ENCODE measurements at regions not wholly inside any gene's neighbourhood (a gene's known extent, or its start where the extent isn't known, plus 50 kb on each side); places are given as distances from the start of the nearest gene placed in this dataset.
"Not testable (repeated sequence)": the region's sequence is repeated elsewhere in the genome, so short reads cannot be mapped to it uniquely, and the experiment has no call there.

- DNase-seq (no peak), ATAC-seq (no peak)
- Histone ChIP-seq H3K9me3 (ENCODE audit: control insufficient read depth in 2 of 3, low read length in 3 of 3) (no peaks in the 10 kb centered on the region), H3K4me1 (ENCODE audit: control insufficient read depth in 2 of 2, insufficient read depth in 2 of 2, low read length in 2 of 2) (no peaks in the 10 kb centered on the region), H3K4me3 (ENCODE audit: low read length) (no peak overlapping the region), H3K27ac (ENCODE audit: low read depth, low read length) (no peak overlapping the region), H3K27me3 (ENCODE audit: control insufficient read depth in 2 of 2, insufficient read depth in 2 of 2, low read length in 2 of 2) (no peaks in the 10 kb centered on the region), H3K36me3 (ENCODE audit: control insufficient read depth in 2 of 3, insufficient read depth in 3 of 3, low read length in 3 of 3) (no peaks in the 10 kb centered on the region)
- Mint-ChIP-seq H3K27ac (no peak overlapping the region), H3K4me1 (peaks cover 0 to 26% (median 14%) of the 10 kb centered on the region in 7 donors), H3K36me3 (peaks cover 0 to 4% (median 0%) of the 10 kb centered on the region in 5 donors), H3K4me3 (no peak overlapping the region), H3K27me3 (peaks cover 0 to 28% (median 7%) of the 10 kb centered on the region in 5 donors), H3K9me3 (peaks cover 0 to 9% (median 4%) of the 10 kb centered on the region in 11 donors)
- ChIA-PET CTCF (no interaction called here), POLR2A (no interaction called here)
- intact Hi-C loops (cut with micrococcal nuclease) = loop anchor here (1.0 to 10.0 kb wide), 7 partner anchors 28 to 563 kb away; no protein-coding TSS in a partner anchor
Measured at GRCh38 chr1:38587766-38588165, 271.8 kb downstream of the RRAGC start.

GRCh38 chr1:38586993-38587646, 272.5 kb downstream of the RRAGC start:
- Histone ChIP-seq H3K9me3 (ENCODE audit: control insufficient read depth in 2 of 3, low read length in 3 of 3) (no peaks in the 10 kb centered on the region), H3K36me3 (ENCODE audit: control insufficient read depth in 2 of 3, insufficient read depth in 3 of 3, low read length in 3 of 3) (no peaks in the 10 kb centered on the region), H3K4me1 (ENCODE audit: control insufficient read depth in 2 of 2, insufficient read depth in 2 of 2, low read length in 2 of 2) (no peaks in the 10 kb centered on the region), H3K27ac (ENCODE audit: low read depth, low read length) (no peak overlapping the region), H3K27me3 (ENCODE audit: control insufficient read depth in 2 of 2, insufficient read depth in 2 of 2, low read length in 2 of 2) (no peaks in the 10 kb centered on the region), H3K4me3 (ENCODE audit: low read length) (no peak overlapping the region)
- peaks cover 0 to 4% (median 0%) of the 10 kb centered on the region in 11 donors for H3K9me3 Mint-ChIP-seq
- H3K27me3 Mint-ChIP-seq = peaks cover 0 to 28% (median 10%) of the 10 kb centered on the region in 5 donors
- ChIA-PET POLR2A (no interaction called here), CTCF (interaction anchor here (0.8 kb wide), 1 partner anchor 266 kb away, joined by 4 read pairs; no protein-coding TSS in a partner anchor)
- peak overlapping the region in 1 of 10 donors; percentile 17 for H3K4me3 Mint-ChIP-seq
- DNase-seq (peak in 8 of 9 donors; percentile 10 to 60 (median 43)), ATAC-seq (peak; percentile 71)
- intact Hi-C loops (cut with micrococcal nuclease) = loop anchor here (1.0 to 10.0 kb wide), 7 partner anchors 28 to 562 kb away; no protein-coding TSS in a partner anchor
- peaks cover 0 to 26% (median 14%) of the 10 kb centered on the region in 7 donors for H3K4me1 Mint-ChIP-seq
- no peaks in the 10 kb centered on the region for H3K36me3 Mint-ChIP-seq
- peak overlapping the region in 2 of 9 donors; percentile 19 to 49 for H3K27ac Mint-ChIP-seq

- peaks cover 8 to 39% (median 16%) of the 10 kb centered on the region in 5 donors for H3K27me3 Mint-ChIP-seq
- no peak overlapping the region for H3K4me3 Mint-ChIP-seq
- H3K4me1 Mint-ChIP-seq = peaks cover 0 to 26% (median 14%) of the 10 kb centered on the region in 7 donors
- no peak overlapping the region for H3K27ac ChIP-seq (ENCODE audit: low read depth, low read length)
- POLR2A ChIA-PET = no interaction called here
- no peaks in the 10 kb centered on the region for H3K36me3 Mint-ChIP-seq
- intact Hi-C loops (cut with micrococcal nuclease) = loop anchor here (2.0 to 10.0 kb wide), 5 partner anchors 49 to 561 kb away; no protein-coding TSS in a partner anchor
- no peak overlapping the region for H3K27ac Mint-ChIP-seq
- H3K4me1 ChIP-seq (ENCODE audit: control insufficient read depth in 2 of 2, insufficient read depth in 2 of 2, low read length in 2 of 2) = no peaks in the 10 kb centered on the region
- H3K9me3 ChIP-seq (ENCODE audit: control insufficient read depth in 2 of 3, low read length in 3 of 3) = no peaks in the 10 kb centered on the region
- no peak overlapping the region for H3K4me3 ChIP-seq (ENCODE audit: low read length)
- H3K36me3 ChIP-seq (ENCODE audit: control insufficient read depth in 2 of 3, insufficient read depth in 3 of 3, low read length in 3 of 3) = no peaks in the 10 kb centered on the region
- H3K9me3 Mint-ChIP-seq = peaks cover 0 to 4% (median 0%) of the 10 kb centered on the region in 11 donors
- ATAC-seq (no peak), DNase-seq (no peak)
- H3K27me3 ChIP-seq (ENCODE audit: control insufficient read depth in 2 of 2, insufficient read depth in 2 of 2, low read length in 2 of 2) = no peaks in the 10 kb centered on the region
- CTCF ChIA-PET = interaction anchor here (0.6 to 0.7 kb wide), 3 partner anchors 117 to 717 kb away, joined by 3 to 4 read pairs (median 3); no protein-coding TSS in a partner anchor
Measured at GRCh38 chr1:38585971-38586370, 273.6 kb downstream of the RRAGC start.

- no peaks in the 10 kb centered on the region for H3K36me3 Mint-ChIP-seq
- POLR2A ChIA-PET = no interaction called here
Measured at GRCh38 chr1:38585460-38585859, 274.1 kb downstream of the RRAGC start.

GRCh38 chr1:38584448-38585355, 274.9 kb downstream of the RRAGC start:
- CTCF ChIA-PET = no interaction called here
- POLR2A ChIA-PET = no interaction called here

More at GRCh38 chr1:38585460-38585859, 274.1 kb downstream of the RRAGC start:
- Mint-ChIP-seq H3K4me3 (no peak overlapping the region), H3K4me1 (peaks cover 0 to 26% (median 14%) of the 10 kb centered on the region in 7 donors), H3K9me3 (peaks cover 0 to 4% (median 0%) of the 10 kb centered on the region in 11 donors), H3K27me3 (peaks cover 11 to 43% (median 20%) of the 10 kb centered on the region in 5 donors), H3K27ac (peak overlapping the region in 1 of 9 donors; percentile 43)
- CTCF ChIA-PET = interaction anchor here (0.6 to 0.7 kb wide), 2 partner anchors 117 to 717 kb away, joined by 3 to 4 read pairs; no protein-coding TSS in a partner anchor
- no peak for DNase-seq
- intact Hi-C loops (cut with micrococcal nuclease) = loop anchor here (5.0 to 10.0 kb wide), 4 partner anchors 48 to 561 kb away; no protein-coding TSS in a partner anchor
- ATAC-seq = no peak
- H3K36me3 ChIP-seq (ENCODE audit: control insufficient read depth in 2 of 3, insufficient read depth in 3 of 3, low read length in 3 of 3) = no peaks in the 10 kb centered on the region
- H3K9me3 ChIP-seq (ENCODE audit: control insufficient read depth in 2 of 3, low read length in 3 of 3) = no peaks in the 10 kb centered on the region
- H3K27ac ChIP-seq (ENCODE audit: low read depth, low read length) = no peak overlapping the region
- no peak overlapping the region for H3K4me3 ChIP-seq (ENCODE audit: low read length)
- no peaks in the 10 kb centered on the region for H3K27me3 ChIP-seq (ENCODE audit: control insufficient read depth in 2 of 2, insufficient read depth in 2 of 2, low read length in 2 of 2)
- no peaks in the 10 kb centered on the region for H3K4me1 ChIP-seq (ENCODE audit: control insufficient read depth in 2 of 2, insufficient read depth in 2 of 2, low read length in 2 of 2)

GRCh38 chr1:38583287-38583686, 276.3 kb downstream of the RRAGC start:
- H3K36me3 ChIP-seq (ENCODE audit: control insufficient read depth in 2 of 3, insufficient read depth in 3 of 3, low read length in 3 of 3); H3K4me3 ChIP-seq (ENCODE audit: low read length); POLR2A ChIA-PET; H3K36me3 Mint-ChIP-seq; H3K9me3 Mint-ChIP-seq; DNase-seq; H3K4me1 ChIP-seq (ENCODE audit: control insufficient read depth in 2 of 2, insufficient read depth in 2 of 2, low read length in 2 of 2); CTCF ChIA-PET; H3K27ac ChIP-seq (ENCODE audit: low read depth, low read length); H3K4me3 Mint-ChIP-seq; ATAC-seq; H3K9me3 ChIP-seq (ENCODE audit: control insufficient read depth in 2 of 3, low read length in 3 of 3): not testable (repeated sequence)
- Mint-ChIP-seq H3K4me1 (peaks cover 2 to 32% (median 15%) of the 10 kb centered on the region in 7 donors), H3K27ac (peak overlapping the region in 1 of 9 donors; percentile 17), H3K27me3 (peaks cover 29 to 62% (median 36%) of the 10 kb centered on the region in 5 donors)
- peaks cover 0 to 12% of the 10 kb centered on the region in 2 donors for H3K27me3 ChIP-seq (ENCODE audit: control insufficient read depth in 2 of 2, insufficient read depth in 2 of 2, low read length in 2 of 2)
- intact Hi-C loops (cut with micrococcal nuclease) = loop anchor here in 1 of 2 donors (10.0 kb wide), 2 partner anchors 58 to 558 kb away; no protein-coding TSS in a partner anchor

More at GRCh38 chr1:38584448-38585355, 274.9 kb downstream of the RRAGC start:
- Mint-ChIP-seq H3K4me3 (peak overlapping the region in 1 of 10 donors; percentile 14), H3K36me3 (no peaks in the 10 kb centered on the region), H3K4me1 (peaks cover 0 to 26% (median 14%) of the 10 kb centered on the region in 7 donors), H3K9me3 (peaks cover 0 to 4% (median 0%) of the 10 kb centered on the region in 11 donors), H3K27me3 (peaks cover 18 to 48% (median 28%) of the 10 kb centered on the region in 5 donors), H3K27ac (peak overlapping the region in 1 of 9 donors; percentile 7)
- no peak overlapping the region for H3K27ac ChIP-seq (ENCODE audit: low read depth, low read length)
- no peak for ATAC-seq
- H3K27me3 ChIP-seq (ENCODE audit: control insufficient read depth in 2 of 2, insufficient read depth in 2 of 2, low read length in 2 of 2) = peaks cover 0 to 1% of the 10 kb centered on the region in 2 donors
- H3K36me3 ChIP-seq (ENCODE audit: control insufficient read depth in 2 of 3, insufficient read depth in 3 of 3, low read length in 3 of 3) = no peaks in the 10 kb centered on the region
- H3K9me3 ChIP-seq (ENCODE audit: control insufficient read depth in 2 of 3, low read length in 3 of 3) = no peaks in the 10 kb centered on the region
- intact Hi-C loops (cut with micrococcal nuclease) = loop anchor here (5.0 to 10.0 kb wide), 4 partner anchors 47 to 560 kb away; no protein-coding TSS in a partner anchor
- no peak overlapping the region for H3K4me3 ChIP-seq (ENCODE audit: low read length)
- DNase-seq = no peak
- H3K4me1 ChIP-seq (ENCODE audit: control insufficient read depth in 2 of 2, insufficient read depth in 2 of 2, low read length in 2 of 2) = no peaks in the 10 kb centered on the region
